Fibroblast of lung (primary cell): ENCODE measurements at regions not wholly inside any gene's neighbourhood (a gene's known extent, or its start where the extent isn't known, plus 50 kb on each side); places are given as distances from the start of the nearest gene placed in this dataset.
A peak's percentile ranks its signal among the peaks of the same experiment; 100 is the strongest.

Source experiments
- DNase-seq, 2 donors: peaks; one replicate each; pipeline versions ENCODE4 v3.0.0 to v3.0.0-alpha.2; 2010; ENCODE audit warnings: low read depth in 2 of 2
- H2AFZ ChIP-seq: 2 replicates; pipeline ENCODE4 v1.5.1; 2012; ENCODE audit warnings: low read length, control low read depth, inconsistent platforms
- H3K27ac ChIP-seq: 2 replicates; pipeline ENCODE4 v1.5.1; 2011; ENCODE audit warnings: low read length, control low read depth; ENCODE audit not compliant: insufficient read depth
- H3K27me3 ChIP-seq: 2 replicates; pipeline ENCODE4 v1.5.1; 2011; ENCODE audit warnings: mild to moderate bottlenecking, low read length; ENCODE audit not compliant: control insufficient read depth, insufficient read depth
- H3K36me3 ChIP-seq: 2 replicates; pipeline ENCODE4 v1.5.1; 2011; ENCODE audit warnings: low read length; ENCODE audit not compliant: control insufficient read depth, insufficient read depth
- H3K4me1 ChIP-seq: 2 replicates; pipeline ENCODE4 v1.5.1; 2011; ENCODE audit warnings: low read length; ENCODE audit not compliant: control insufficient read depth, insufficient read depth; ENCODE audit errors: extremely low read depth
- H3K4me2 ChIP-seq: 2 replicates; pipeline ENCODE4 v1.5.1; 2011; ENCODE audit warnings: low read length, control low read depth; ENCODE audit not compliant: insufficient read depth; ENCODE audit errors: extremely low read depth
- H3K4me3 ChIP-seq, 4 experiments: fragments of 200-600 bp in 1 of 4; sonication (generic) in 1 of 4; replicated peaks in 1 of 4; 2 replicates each; pipeline ENCODE4 v1.5.1; 2011 to 2016; ENCODE audit warnings: low read length in 4 of 4, low read depth in 3 of 4, mild to moderate bottlenecking in 3 of 4, control low read depth in 2 of 4, inconsistent platforms in 1 of 4, mixed read lengths in 1 of 4; ENCODE audit not compliant: insufficient read depth in 1 of 4; ENCODE audit errors: control extremely low read depth in 1 of 4
- H3K79me2 ChIP-seq: 2 replicates; pipeline ENCODE4 v1.5.1; 2012; ENCODE audit warnings: mild to moderate bottlenecking, low read length, inconsistent platforms; ENCODE audit not compliant: control insufficient read depth, insufficient read depth
- H3K9ac ChIP-seq: 2 replicates; pipeline ENCODE4 v1.5.1; 2011; ENCODE audit warnings: mild to moderate bottlenecking, low read length, control low read depth; ENCODE audit not compliant: insufficient read depth
- H3K9me3 ChIP-seq: 2 replicates; pipeline ENCODE4 v1.5.1; 2012; ENCODE audit warnings: low read depth, low read length; ENCODE audit not compliant: control insufficient read depth, insufficient read depth
- H4K20me1 ChIP-seq: 2 replicates; pipeline ENCODE4 v1.5.1; 2011; ENCODE audit warnings: low read length; ENCODE audit not compliant: control insufficient read depth, insufficient read depth; ENCODE audit errors: extremely low read depth
- EZH2 ChIP-seq: IDR thresholded peaks from 2 replicates; pipeline ENCODE4 v1.5.1; 2012; ENCODE audit warnings: low read length, control low read depth, mild to moderate bottlenecking; ENCODE audit errors: missing control alignments
- TF ChIP-seq, protein P1 (sequence below), 2 donors: IDR thresholded peaks in 1 of 2; conservative IDR thresholded peaks in 1 of 2; 1 replicate in 1 of 2; 2 replicates in 1 of 2; pipeline ENCODE4 v1.5.1; 2011 to 2012; ENCODE audit warnings: low read length in 2 of 2, control low read depth in 1 of 2, inconsistent platforms in 1 of 2, low read depth in 1 of 2, mild to moderate bottlenecking in 1 of 2

DNA sequence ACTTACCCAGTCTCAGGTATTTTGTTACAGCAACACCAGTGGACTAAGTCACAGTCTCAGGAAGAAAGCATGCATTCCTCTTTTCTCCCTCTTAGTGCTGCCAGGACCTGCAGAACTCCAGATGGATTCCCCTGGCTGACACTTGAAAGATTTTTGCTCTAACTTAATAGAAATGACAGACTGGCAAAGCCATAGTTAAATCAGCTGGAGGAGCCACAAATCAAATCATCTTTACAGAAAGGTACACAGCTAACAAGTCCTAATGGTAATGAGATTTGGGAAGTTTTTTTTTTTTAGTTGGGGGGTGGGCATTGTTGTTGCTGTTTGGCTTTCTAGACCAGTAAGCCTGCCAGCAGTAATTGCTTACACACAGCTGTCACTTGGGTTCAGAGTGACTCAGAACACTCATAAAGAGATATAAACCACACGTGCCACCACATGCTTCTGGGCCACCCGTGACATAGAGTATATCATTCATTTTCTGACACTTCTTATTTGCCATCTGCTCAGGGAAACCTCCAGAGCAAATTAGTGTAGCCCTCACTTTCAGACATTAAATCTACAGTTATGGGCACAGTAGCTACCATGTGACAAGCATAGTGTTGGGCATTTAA is 72.4 kb downstream of the FH start:
- peaks cover 3% of the 10 kb centered on the region for H3K4me1 ChIP-seq
- H3K4me2 ChIP-seq: no peak overlapping the region
- no peaks in the 10 kb centered on the region for H4K20me1 ChIP-seq
- H3K27ac ChIP-seq: no peak overlapping the region
- no peaks in the 10 kb centered on the region for H3K9me3 ChIP-seq
- no peak overlapping the region for H3K9ac ChIP-seq
- no peaks in the 10 kb centered on the region for H3K36me3 ChIP-seq
- H3K4me3 ChIP-seq: no peak overlapping the region
- no peaks in the 10 kb centered on the region for H3K79me2 ChIP-seq
- no peak overlapping the region for H2AFZ ChIP-seq
- DNase-seq: peak in 1 of 2 donors; percentile 38
- H3K27me3 ChIP-seq: no peaks in the 10 kb centered on the region
- no peak for TF ChIP-seq EZH2
- TF ChIP-seq, protein P1, sequence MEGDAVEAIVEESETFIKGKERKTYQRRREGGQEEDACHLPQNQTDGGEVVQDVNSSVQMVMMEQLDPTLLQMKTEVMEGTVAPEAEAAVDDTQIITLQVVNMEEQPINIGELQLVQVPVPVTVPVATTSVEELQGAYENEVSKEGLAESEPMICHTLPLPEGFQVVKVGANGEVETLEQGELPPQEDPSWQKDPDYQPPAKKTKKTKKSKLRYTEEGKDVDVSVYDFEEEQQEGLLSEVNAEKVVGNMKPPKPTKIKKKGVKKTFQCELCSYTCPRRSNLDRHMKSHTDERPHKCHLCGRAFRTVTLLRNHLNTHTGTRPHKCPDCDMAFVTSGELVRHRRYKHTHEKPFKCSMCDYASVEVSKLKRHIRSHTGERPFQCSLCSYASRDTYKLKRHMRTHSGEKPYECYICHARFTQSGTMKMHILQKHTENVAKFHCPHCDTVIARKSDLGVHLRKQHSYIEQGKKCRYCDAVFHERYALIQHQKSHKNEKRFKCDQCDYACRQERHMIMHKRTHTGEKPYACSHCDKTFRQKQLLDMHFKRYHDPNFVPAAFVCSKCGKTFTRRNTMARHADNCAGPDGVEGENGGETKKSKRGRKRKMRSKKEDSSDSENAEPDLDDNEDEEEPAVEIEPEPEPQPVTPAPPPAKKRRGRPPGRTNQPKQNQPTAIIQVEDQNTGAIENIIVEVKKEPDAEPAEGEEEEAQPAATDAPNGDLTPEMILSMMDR (conservative IDR thresholded peaks at IDR 0.05 in 1 of 2, IDR thresholded peaks at IDR 0.05 in 1 of 2; ENCODE audit: low read depth in 1 of 2, low read length in 2 of 2): no peak

DNA sequence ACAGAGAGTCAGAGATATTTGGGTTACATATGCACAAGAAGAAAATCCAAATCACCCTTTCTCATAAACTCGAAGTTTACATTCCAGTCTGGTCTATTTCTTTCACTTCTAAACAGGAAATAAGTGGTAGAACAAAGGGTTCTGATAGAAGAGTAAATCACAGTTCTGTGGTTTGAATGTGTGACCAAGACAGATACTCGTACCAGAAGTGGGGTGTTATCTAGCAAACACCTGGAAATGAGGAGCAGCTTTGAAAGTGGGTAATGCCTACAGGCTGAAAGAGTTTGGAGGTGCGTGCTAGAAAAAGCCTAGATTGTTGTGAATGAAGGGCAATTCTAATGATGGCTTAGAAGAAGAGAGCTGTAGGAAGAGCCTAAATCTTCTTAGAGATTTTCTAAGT is 74.7 kb downstream of the FH start:
- Histone ChIP-seq H3K4me2 (no peak overlapping the region), H3K36me3 (no peaks in the 10 kb centered on the region), H3K9me3 (no peaks in the 10 kb centered on the region), H3K9ac (no peak overlapping the region), H2AFZ (no peak overlapping the region), H4K20me1 (no peaks in the 10 kb centered on the region), H3K27ac (no peak overlapping the region), H3K79me2 (no peaks in the 10 kb centered on the region), H3K4me1 (peaks cover 3% of the 10 kb centered on the region), H3K4me3 (no peak overlapping the region), H3K27me3 (no peaks in the 10 kb centered on the region)
- no peak for DNase-seq
- TF ChIP-seq EZH2: no peak
- TF ChIP-seq, protein P1 (conservative IDR thresholded peaks at IDR 0.05 in 1 of 2, IDR thresholded peaks at IDR 0.05 in 1 of 2; ENCODE audit: low read depth in 1 of 2, low read length in 2 of 2): no peak

DNA sequence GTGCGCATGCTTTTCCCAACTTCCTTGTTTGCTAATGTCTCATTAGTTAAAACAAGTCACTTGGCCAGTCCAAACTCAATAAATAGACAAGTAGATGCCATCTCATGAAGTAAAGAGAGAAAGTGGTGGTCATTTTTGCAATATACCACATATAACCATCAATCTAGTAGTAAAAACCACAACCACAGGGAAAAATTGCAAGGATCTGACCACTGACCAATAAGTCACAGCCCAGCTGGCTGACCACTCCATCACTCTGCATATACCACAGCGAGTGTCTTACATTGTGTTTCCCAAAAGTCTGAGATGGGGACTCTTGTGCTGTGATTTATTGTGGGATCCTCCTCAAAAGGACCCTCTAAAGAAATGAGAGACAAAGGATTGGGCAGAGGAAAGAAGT is 76.0 kb downstream of the FH start:
- Histone ChIP-seq H3K4me3 (no peak overlapping the region), H3K27ac (no peak overlapping the region), H2AFZ (no peak overlapping the region), H3K36me3 (no peaks in the 10 kb centered on the region), H3K4me1 (peaks cover 3% of the 10 kb centered on the region), H3K9ac (no peak overlapping the region), H3K79me2 (no peaks in the 10 kb centered on the region), H3K27me3 (no peaks in the 10 kb centered on the region), H3K9me3 (no peaks in the 10 kb centered on the region), H4K20me1 (no peaks in the 10 kb centered on the region), H3K4me2 (no peak overlapping the region)
- no peak for TF ChIP-seq EZH2
- TF ChIP-seq, protein P1 (conservative IDR thresholded peaks at IDR 0.05 in 1 of 2, IDR thresholded peaks at IDR 0.05 in 1 of 2; ENCODE audit: low read depth in 1 of 2, low read length in 2 of 2): no peak
- peak; percentile 16 to 29 for DNase-seq
